ENCODE measurements at regions not wholly inside any gene's neighbourhood (a gene's known extent, or its start where the extent isn't known, plus 50 kb on each side); places are given as distances from the start of the nearest gene placed in this dataset.

DNA sequence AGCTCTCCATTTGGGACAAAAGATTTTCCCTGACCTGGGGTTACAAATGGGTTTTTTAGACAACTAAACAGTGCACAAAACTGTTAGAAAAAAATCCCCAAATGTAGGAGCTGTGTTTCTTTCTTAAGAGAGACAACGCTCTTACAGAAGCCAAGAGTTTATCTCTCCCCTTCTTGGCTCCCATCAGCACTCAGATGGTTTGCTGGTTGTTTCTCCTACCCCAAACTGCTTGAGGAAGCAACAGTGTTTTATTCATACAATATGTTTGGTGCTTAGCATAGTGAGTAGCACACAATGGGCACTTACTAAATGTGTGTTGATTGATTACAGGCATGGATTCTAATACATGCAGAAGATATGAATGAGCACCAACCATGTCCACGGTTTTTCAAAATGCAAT, 209.5 kb upstream of the ANO5 start:
- TF ChIP-seq POLR2A (IDR thresholded peaks at IDR 0.05) (no peak), POLR2AphosphoS5 (IDR thresholded peaks at IDR 0.05) (no peak)
